GM18951 (cell line): ENCODE measurements at regions not wholly inside any gene's neighbourhood (a gene's known extent, or its start where the extent isn't known, plus 50 kb on each side); places are given as distances from the start of the nearest gene placed in this dataset.
"Not testable (repeated sequence)": the region's sequence is repeated elsewhere in the genome, so short reads cannot be mapped to it uniquely, and the experiment has no call there.

Experiments
- POLR2A ChIP-seq: IDR thresholded peaks from 4 replicates; pipeline ENCODE4 v1.6.1; 2011; ENCODE audit warnings: mild to moderate bottlenecking; ENCODE audit not compliant: insufficient read length, insufficient read depth; ENCODE audit errors: extremely low read depth
- in situ Hi-C: fragments of 300-500 bp; cut with MboI; formaldehyde crosslinking; loops from one replicate; pipeline ENCODE4 v1.12.0; 2022; ENCODE audit warnings: low sequenced_read_pairs, mixed read lengths, inconsistent platforms; ENCODE audit not compliant: unreplicated experiment

- in situ Hi-C loops, result not testable (repeated sequence)
Measured at GRCh38 chr17:445839-446238, 93.2 kb upstream of the RPH3AL start, which contains the start of gene RFLNB. Gene RFLNB (minus strand): TSS chr17:445939.

DNA sequence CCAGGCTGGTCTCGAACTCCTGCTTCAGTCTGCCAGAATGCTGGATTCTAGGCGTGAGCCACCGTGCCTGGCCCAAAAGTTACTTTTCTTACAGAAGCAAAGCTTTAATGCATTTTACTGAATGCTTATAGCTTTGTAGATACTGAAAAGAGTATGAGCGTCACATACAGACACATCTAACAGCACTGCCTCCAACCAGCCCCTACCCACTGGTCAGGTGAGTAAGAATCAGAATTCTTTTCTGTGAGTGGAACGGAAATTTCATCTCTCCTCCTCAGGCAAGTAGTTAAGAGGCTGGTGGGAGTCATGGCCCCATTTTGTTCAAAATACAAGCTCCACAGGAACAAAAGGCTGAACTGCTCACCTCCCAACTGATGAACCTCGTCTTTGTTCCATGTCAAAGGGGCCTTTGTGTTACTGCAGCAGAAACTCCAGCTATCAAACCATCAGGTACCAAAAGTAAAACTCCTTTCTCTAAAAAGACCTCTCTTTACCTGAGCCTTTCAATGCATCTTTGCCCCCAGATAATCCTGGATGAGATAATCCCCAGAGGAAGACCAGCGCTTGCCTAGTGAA is 92.4 kb upstream of the RPH3AL start:
- in situ Hi-C loops, result no loop called here
- no peak for TF ChIP-seq POLR2A

GRCh38 chr17:443109-443508 is 90.5 kb upstream of the RPH3AL start:
- no peak for TF ChIP-seq POLR2A
- in situ Hi-C loops, result no loop called here

DNA sequence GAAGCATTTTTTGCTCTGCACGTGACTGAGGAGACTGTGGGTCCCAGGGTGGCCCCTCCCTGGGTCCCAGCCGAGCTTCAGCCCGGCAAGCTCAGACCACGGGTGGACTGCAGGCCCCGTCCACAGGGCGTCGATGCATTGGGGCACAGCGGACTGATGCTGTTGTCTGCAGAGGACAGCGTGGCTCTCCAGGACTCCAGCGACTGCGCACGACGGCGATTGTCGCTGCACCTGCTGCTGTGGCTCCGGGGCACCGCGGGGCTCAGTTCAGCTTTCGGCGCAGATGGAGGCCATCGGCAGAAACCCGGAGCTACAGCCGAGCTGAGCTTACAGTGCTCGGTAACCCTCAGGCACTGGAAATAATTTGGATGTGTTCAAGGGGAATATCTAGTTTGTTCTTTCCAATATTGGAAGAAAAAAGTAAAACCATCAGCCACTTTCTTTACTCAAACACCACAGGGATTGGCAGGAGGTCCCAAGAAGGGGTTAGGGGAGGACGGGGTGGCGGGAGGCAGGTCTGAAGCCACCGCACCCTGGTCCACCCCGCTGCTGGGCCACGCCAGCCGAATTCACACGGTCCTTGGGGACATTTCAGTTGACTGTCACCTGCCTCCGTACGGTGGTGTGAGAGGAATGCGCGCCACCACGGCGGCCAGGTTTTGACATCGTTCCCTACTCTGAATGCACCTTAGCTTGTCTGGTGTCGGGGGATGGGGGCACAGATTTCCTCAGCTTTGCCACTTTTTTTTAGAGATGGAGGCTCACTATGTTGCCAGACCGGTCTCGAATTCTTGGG is 88.7 kb upstream of the RPH3AL start:
- in situ Hi-C loops, result no loop called here
- TF ChIP-seq POLR2A, result no peak

DNA sequence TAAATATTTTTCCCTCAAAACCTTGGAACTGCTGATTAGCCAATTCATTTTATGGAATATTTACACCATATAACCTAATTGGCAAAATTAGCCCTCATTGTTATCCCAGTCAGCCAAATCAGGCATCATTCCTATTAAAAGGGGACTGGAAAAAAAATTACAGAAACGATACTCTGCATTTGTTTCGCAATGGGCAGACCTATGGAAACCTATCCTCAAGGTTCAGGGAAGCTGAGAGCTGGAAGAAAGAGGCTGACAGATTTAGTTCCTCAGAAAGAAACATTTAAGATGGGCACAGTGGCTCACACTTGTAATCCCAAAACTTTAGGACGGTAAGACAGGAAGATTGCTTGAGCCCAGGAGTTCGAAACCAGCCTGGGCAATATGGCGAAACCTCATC is 85.6 kb upstream of the RPH3AL start:
- in situ Hi-C loops, result loop anchor here (5.0 kb wide), 1 partner anchor 54 kb away; no protein-coding TSS in a partner anchor
- TF ChIP-seq POLR2A, result no peak

- in situ Hi-C loops, result loop anchor here (5.0 kb wide), 1 partner anchor 55 kb away; no protein-coding TSS in a partner anchor
- no peak for TF ChIP-seq POLR2A
Measured at GRCh38 chr17:437545-437944, 84.9 kb upstream of the RPH3AL start.

DNA sequence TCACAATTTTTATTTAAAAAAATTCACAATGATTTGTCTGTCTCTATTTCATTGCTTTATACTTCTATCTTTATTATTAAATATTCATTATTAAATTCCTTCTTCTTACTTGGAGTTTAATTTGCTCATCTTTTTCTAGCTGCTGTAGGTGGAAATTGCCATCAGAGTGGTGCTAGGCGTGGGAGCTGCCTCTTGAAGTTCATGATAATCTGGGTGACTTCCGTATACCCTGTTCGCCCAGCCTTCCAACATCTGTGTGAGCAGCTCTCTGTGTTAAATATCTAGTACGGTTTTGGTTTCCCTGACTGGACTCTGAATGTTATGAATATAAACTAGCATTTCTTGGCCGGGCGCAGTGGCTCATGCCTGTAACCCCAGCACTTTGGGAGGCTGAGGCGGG is 84.0 kb upstream of the RPH3AL start:
- no peak for TF ChIP-seq POLR2A
- in situ Hi-C loops, result loop anchor here (5.0 kb wide), 1 partner anchor 56 kb away; no protein-coding TSS in a partner anchor

DNA sequence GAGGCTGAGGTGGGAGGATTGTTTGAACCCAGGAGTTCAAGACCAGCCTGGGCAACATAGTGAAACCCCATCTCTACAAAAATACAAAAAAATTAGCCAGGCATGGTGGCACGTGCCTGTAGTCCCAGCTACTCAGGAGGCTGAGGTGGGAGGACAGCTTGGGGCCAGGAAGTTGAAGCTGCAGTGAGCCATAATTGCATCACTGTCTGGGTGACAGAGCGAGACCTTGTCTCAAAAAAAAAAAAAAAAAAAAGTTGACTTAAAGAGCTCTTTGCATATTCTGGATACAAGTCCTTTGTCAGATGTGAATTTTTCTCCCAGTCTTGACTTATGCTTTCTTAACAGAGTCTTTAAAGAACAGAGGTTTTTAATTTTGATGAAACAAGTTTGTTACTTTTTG is 79.9 kb upstream of the RPH3AL start:
- in situ Hi-C loops, result not testable (repeated sequence)

GRCh38 chr17:431494-431893 is 78.9 kb upstream of the RPH3AL start:
- no peak for TF ChIP-seq POLR2A
- in situ Hi-C loops, result no loop called here

GRCh38 chr17:429589-429988 is 77.0 kb upstream of the RPH3AL start:
- in situ Hi-C loops, result no loop called here
- no peak for TF ChIP-seq POLR2A

- TF ChIP-seq POLR2A, result no peak
- in situ Hi-C loops, result no loop called here
Measured at GRCh38 chr17:428414-428813, 75.8 kb upstream of the RPH3AL start.

DNA sequence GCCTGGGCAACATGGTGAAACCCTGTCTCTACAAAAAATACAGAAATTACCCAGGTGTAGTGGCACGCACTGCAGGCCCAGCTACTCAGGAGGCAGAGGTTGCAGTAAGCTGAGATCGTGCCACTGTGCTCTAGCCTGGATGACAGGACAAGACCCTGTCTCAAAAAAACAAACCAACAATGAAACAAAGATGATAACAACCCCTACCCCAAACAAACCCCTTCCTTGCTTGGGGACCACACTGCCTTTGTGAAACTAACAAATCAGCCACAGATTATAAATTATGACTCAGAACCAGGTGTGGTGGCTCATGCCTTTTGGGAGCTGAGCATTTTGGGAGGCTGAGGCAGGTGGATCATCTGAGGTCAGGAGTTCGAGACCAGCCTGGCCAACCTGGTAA is 75.3 kb upstream of the RPH3AL start:
- in situ Hi-C loops, result no loop called here
- no peak for TF ChIP-seq POLR2A

- TF ChIP-seq POLR2A, result no peak
- in situ Hi-C loops, result no loop called here
Measured at GRCh38 chr17:427327-427726, 74.7 kb upstream of the RPH3AL start.

DNA sequence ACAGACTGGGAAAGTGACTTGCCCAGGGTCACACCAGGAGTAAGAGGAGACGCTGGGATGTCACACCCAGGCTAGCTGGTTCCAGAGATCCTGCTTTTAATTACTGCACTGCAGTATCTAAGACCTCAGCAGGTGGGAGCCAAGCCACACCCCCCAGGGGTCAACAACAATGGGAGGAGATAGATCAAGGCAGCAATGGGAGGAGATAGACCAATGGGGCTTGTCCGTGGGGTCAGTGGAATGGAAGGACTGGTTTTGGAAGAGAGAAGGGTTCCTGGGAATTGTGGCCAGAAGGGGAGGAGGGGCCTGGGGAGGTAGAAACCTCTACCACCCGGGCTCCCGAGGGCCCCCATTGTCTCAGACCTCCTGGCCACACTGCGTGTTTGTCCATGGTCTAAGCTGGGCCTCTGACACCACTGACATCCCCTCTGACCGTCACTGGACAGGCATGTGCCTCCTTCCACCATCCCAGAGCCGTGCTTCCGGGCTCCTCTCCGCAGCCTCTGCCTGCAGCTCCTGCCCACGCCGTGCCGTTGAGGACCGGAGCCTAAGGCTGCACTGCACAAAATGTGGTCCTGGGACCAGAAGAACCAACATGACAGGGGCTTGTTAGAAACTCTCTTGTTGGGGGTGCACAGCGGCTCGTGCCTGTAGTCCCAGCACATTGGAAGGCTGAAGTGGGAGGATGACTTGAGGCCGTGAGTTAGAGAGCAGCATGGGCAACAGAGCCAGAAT is 69.8 kb upstream of the RPH3AL start:
- TF ChIP-seq POLR2A, result no peak
- in situ Hi-C loops, result no loop called here
